HG03439 (cell line): ENCODE measurements at regions not wholly inside any gene's neighbourhood (a gene's known extent, or its start where the extent isn't known, plus 50 kb on each side); places are given as distances from the start of the nearest gene placed in this dataset.

Experiments
- ATAC-seq: cut with Tn5 transposase; IDR thresholded peaks from one replicate; pipeline ENCODE4 v1.9.1; 2021; ENCODE audit warnings: mild to moderate bottlenecking, moderate library complexity; ENCODE audit not compliant: unreplicated experiment

DNA sequence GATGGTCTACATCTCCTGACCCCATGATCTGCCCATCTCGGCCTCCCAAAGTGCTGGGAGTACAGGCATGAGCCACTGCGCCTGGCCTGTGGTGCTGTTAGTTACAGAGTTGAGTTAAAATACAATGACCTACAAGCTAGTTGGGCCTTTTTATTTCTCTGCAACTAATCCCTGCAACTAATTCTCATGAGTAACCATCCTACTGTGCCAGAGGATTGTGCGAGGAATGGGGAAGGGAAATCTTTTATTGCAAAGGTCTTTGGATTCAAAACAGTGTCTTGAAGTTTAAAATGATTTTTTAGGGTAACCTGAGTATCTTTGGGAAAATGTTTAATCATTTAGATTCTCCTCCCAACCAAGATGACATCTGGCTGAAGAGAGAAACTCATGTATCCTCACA lies 88.8 kb upstream of the RMDN2 start:
- no peak for ATAC-seq

DNA sequence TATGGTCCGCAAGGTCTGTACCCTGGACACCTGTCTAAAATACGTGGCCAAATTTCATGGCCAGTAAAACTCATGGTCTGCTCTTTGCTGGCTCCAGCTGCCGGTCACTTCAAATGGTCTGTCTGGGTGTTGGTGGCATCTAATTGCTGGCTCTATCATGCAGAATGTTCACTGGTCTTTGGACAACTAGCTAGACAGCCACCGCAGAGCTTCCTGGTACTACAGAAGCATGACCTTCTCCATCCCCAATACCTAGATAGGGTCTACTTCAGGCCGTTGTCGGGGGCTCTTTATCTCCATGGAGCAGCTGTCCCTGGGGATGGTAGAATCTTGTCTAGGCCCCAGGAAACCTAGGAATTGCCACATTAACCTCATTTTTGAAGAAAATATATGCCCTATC lies 88.4 kb upstream of the RMDN2 start:
- ATAC-seq, result no peak

DNA sequence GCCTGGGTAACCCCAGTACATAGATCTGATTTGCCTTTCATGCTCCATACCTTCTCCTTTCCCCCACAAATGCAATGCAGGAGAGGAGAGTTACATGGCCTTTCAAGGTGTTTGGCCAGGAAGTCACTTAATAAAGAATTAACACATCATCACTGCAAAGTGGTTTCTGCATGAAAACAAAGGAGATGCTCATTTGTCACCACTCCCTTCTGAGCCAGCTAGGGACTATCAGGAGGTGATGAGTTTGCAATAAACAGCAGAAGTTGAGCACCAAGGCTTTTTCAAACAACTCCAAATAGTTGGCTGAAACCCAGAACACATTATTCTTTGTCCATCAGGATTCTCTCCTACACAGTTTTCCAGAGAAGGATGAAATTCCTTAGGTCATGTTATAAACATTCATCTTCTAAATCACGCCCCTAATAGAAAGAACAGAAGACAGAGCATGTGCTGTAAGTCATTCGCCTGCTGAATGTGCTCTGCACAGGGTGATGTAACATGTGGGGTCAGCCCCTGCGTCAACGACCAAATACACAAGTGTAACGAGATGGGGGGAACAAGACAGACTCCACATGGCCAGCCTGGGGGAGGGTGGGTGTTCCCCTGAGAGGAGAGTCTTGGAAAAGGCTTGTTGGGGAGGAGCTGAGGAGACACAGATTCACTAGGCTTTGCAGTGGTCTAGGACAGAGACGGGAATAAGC lies 87.3 kb upstream of the RMDN2 start:
- ATAC-seq, result no peak

DNA sequence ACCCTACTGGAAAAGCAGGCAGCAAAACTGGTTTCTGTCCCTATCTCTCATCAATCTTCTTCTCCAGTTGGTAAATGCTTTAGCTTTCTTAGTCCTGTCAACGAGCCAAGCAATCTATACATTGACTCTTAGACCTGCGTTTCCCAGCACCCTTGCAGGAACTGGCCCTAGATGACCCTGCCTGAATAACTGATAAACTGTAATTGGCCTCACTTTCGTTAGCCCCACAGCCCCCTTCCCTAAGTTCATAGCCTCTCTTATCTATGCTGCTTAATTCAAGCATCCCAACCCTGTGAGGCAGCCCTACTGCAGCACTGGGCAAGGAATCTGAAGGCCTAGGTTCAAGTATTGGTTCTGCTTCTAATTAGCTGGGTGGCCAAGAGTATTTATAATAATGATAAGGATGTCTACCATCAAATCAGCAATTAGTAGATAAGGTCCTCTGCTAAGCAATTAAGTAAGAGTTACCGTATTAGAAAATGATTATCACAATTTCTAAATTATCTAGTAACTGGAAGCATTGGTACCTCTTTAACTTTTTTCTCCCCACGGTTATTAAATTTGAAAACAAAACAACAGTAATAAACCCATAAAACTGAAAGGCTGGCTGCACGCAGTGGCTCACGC lies 86.4 kb upstream of the RMDN2 start:
- no peak for ATAC-seq

DNA sequence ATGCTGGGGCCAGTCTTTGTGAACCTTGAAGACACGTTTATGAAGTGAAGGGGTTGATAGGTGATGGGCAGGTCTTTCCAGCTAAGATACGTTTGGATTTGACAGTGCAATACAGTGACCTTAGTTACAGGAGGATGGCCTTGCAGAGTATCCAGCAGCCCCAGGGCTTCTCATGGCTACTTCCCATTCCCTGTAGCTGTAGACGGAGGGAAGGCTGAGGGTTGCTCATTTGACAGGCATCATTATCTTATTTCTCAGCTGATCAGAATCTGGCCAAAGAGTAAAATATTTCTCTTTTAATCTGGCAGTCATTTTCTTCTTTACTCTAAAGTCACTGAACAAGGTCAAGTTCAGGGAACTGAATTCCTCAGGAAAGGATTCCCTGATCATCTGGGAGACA lies 85.1 kb upstream of the RMDN2 start:
- ATAC-seq, result no peak

DNA sequence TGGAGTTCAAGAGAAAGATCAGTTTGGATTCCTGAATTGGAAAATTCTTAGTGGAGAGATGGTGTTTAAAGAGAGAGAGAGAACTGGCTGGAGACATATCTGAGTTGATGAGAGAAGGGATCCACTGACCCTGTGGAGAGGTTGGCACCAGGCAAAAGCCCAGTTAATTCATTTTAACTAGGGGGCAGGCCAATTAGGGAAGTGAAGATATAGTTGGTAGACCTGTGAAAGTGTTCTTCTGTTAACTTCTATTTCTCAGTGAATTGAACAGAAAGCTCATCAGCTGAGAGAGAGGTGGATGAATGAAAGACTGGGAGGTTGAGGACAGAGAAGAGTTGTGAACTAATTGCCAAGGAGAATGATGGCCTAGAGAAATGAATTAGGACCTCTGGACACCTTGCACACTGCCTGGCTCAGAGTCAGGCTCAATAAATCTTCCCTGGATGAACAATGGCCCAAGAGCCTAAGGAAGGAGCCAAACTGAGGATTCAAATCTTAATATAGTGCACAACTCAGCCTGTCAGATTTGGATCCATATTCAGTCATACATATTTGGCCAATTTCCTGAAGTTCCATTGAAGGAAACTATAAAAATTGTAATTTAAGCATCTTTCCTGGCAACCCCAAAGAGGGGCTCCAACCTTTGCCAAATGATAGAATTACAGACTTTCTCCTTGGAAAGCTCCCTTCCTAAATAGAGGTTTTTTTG lies 82.2 kb upstream of the RMDN2 start:
- no peak for ATAC-seq

DNA sequence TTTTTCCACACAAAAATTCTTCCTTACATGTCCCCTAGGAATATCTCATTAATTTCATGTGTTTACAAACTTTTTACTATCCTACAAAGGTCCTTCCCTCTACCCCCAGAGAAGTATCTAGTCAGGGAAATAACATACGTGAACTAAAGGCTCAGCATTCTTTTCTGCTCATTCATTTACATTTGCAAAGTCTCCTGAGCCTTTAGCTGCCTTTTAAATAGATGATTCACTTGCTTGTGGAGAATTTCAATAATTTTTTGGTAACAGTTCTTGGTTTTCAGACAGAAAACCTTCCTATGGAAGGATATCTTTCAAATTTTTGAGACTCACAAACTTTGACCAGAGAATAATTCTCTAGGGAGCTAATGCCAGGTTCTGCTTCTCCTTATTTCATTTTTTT lies 81.5 kb upstream of the RMDN2 start:
- no peak for ATAC-seq

DNA sequence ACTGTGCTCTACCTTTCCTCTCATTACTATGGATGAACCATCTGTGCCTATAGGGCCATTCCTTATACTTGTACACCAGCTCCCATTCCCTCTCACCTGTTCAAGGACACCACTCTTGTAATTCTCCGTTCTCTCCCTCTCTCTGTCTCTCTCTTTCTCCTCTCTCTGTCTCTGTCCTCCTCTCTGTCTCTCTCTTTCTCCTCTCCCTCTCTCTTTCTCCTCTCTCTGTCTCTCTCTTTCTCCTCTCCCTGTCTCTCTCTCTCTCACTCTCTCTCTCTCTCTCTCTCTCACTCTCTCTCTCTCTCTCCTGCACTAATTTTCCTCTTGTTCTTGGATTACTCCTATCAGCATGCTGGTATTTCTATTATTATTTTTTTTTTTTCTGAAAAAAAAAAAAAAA lies 78.9 kb upstream of the RMDN2 start:
- ATAC-seq, result no peak

DNA sequence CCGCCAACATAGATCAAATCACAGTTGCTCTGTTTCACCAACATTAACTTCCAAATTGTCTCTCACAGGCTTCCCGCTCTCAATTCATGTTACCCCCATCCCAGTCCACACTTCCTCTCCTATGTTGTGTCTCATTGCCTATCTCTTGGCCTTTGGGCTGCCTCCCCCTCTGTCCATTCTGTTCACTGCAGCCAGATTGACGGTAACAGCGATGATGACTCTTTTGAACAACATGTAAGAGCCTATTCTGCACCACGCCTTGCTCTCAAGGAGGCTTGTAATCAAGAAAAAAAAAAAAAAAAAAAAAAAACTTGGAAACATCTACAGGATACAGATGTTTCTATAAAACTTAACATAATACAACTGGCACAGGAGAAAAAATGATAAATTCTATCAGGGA lies 77.3 kb upstream of the RMDN2 start:
- ATAC-seq, result no peak

DNA sequence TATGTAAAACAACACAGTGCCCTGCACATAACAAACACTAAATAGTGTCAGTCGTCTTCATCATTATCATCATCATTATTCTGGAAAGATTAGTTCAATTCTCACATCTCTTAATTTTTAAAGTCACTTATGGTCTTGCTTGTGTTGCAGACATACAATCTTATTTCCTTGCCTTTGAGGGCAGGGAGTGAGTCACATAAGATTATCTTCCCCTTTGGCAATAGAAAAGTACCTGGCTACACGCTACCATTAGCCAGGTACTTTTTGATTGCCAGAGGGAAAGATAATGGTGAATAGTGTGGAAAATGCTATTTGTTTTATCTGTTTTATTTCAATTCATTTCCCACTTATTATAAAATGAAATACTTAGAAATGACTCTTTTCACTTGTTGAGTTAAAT lies 76.6 kb upstream of the RMDN2 start:
- ATAC-seq, result no peak

DNA sequence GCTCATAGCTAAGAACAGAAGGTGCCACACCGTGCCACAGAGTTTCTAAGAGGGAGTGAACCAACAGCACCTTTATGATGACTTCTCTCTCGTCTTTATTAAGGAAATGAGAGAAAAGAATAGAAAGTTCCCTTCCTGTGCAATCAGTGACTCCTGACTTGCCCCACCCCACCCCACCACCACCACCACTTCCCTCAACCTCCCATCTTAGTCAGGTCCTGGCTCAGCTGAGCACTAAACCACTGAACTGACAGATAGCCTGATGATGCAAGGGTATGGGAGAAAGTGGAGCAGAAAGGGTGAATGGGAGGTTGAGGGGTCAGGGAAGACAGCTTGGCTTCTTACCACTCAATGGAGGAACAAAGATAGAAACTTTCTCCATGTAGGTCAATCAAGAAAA lies 75.2 kb upstream of the RMDN2 start:
- ATAC-seq, result no peak

DNA sequence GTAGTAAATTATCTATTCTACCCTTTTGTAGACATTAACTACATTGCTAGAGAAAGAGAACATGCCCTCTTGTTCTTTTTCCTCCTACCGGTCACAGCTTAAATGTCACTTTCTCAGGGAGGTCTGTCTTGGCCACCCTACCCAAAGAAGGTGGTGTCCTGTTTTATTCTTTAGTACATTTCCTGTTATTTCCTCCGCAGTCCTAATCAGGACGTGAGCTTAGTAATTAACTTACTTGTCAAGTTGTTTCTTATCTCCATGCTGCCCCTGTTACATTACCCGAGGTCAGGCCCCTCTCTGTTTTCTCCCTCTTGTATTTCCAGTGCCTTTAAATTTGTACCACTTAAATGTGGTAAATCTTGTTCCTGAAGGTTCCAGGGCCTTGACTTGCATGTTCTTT lies 73.7 kb upstream of the RMDN2 start:
- no peak for ATAC-seq

DNA sequence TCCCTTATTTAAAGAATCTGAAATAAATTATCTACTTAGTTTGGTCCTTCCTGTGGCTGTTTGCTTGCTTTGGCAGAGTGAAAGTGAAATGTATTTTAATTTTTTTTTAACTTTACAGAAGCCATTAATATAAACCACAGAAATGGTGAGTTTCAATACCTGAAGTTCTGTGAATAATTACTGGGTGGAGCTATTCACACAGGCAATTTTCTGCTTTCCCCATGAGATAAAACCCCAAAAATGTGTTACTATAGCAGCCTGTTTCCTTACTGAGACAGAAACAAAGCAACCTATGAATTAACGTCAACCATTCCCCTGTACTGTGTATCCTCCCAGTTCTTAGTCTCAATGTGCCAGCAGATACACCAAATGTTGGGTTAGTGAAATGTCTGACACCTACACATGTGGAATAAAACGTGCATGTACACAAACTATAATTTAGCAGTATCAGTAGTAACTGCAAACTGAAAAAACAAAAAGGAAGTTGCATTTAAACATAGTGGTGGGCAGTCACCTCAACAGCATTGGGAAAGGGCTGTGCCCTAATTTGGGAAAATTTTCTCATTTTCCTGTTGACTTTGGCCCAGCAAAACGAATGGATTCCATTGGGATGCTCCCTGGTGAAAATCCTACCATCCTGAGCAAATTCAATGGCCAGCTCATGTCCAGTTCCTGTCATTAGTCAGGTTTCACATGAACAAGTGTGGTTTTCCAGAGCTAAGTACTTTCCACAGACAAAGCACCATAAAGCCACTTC lies 73.1 kb upstream of the RMDN2 start:
- ATAC-seq, result no peak

DNA sequence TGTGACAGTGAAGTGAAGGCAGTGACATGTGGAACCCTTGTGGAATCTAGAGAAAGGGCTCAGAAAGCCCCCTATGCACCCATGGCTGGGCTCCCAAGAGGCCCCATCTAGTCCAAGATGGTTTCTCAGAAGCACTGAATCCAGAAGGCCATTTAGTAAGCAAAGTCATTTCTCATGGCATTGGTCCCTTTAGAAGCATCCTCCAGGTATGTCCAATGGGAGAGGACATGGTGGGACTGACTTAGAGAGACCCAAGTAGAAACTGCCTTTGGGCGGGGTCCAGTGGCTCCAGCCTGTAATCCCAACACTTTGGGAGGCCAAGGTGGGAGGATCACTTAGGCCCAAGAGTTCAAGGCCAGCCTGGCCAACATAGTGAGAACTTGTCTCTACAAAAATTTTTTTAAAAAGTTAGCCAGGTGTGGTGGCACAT lies 72.5 kb upstream of the RMDN2 start:
- ATAC-seq, result no peak

DNA sequence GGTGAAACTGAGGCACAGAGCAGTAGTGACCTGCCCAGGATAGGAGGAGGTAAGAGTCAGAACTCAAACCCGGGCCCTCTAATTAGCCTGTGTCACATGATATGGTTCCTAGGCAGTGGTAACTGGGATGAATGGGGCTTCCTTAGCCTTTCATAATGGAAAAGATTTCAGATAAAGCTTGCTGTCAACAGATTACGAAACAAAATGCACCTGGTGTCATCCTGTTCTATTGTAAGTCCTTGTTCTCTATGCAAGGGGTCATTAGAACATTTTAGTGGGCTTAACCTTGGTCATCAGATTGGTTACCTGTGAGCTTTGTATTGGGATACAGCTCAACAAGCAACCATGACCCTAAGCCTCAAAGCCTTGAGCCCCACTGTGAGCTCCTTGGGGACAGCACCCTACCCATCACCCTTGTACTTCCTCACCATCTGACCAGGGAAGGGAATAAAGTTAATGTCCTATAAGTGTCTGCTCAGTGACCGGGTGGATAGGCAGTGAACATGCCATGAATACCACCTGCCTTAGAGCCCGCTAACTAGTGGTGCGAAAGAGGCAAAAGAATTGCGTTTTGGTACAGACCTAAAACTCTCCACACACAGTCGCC lies 70.3 kb upstream of the RMDN2 start:
- ATAC-seq, result no peak

DNA sequence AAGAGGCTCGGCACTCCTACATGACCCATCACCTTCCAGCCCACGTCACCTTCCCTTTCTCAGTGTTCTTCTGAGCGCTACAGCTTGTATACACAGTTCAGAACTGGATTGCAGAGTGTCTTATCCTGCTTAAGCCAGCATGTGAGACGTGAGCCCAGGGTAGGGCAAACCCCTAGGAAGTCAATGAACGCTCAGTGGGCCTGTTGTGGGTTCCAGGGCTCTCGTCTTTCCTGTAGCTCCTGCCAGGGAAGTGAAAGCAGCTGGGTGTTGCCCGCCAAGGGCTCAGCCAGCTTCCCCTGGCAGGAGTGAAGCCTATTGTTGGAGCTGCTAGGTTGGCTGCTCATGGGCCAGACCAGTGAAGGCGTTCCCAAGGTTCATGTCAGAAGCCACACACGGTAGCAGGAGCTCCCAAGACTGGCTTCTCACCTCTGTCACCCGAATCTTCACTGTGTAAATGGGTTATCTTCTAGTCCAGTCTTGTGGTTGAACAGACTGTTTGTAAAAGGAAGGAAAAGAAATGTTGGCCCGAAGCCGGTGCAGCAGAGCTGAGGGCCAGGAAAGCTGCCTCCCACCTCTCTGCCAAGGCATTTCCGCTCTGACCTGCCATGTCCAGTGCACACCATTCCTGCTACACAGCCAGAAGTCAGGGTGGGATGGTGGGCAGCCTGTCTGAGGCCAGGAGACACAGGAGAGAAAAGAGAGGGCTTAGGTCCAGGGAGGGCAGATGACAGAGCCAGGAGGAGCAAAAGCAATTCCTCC lies 69.6 kb upstream of the RMDN2 start:
- no peak for ATAC-seq

DNA sequence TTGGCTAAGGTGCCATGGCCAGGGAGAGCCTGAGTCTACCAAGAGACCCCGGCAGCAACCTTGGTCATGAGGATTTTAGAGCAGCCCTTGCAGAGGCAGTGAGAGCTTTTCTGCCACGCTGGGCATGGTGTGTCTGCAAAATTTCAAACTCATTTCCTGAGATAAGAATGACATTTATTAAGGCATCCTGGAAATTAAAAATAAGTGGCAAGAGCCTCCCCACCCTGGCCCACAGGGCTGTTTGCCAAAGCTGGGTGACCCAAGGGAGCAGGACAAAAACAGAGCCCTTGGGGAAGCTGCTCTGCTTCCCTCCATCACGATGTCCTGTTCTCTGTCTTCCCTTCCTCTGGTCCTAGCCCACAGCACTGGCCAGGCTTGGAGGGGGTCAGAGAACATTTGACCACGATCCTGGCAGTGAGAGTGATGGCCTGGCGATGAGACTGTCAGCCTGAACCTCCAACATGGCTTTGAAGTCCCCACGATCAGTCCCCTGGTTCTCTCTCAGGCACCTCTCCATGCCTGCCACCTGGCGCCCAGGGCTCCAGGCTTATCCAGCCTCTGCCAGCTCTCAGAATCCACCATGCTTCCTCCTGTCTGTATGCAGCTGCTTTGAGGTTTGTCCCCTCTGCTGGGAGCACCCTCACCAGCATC lies 68.9 kb upstream of the RMDN2 start:
- ATAC-seq, result no peak

DNA sequence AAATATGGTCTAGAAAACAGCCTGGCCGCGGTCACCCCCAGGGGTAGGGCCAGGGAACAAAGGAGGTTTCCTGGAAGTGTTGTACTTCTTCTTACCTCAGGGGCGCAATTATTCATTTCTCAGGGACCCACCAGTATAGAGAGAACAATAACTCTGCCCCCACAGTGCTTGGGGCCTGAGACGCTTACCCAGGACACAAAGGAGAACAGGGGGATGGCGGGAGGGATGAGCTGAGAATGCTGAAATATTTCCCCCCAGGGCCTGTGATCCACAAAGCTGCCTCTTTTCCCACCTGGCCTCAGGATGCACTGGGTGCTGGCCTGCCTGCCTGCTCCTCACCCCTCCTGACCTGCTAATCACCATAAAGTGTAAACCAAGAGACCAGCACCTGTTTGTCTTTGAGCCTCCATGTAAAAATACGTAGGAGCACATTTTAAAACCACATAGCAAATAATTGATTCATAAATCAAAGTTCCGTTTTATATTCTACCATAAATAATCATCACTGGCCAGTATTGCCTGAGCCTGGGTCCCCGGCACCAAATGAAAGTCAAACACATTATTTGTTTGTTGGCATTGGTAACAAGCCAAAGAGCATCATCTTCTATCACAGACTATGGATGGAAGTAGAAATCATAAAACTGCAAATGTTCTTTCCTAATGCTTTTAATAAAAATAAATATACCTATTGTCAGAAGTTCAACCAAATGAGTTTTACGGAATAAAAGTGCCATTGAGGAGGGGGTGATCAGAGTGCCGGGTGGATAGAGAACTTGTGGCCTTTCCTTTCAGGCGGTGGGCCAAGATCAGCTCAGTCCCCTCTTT lies 67.3 kb upstream of the RMDN2 start:
- ATAC-seq, result no peak

DNA sequence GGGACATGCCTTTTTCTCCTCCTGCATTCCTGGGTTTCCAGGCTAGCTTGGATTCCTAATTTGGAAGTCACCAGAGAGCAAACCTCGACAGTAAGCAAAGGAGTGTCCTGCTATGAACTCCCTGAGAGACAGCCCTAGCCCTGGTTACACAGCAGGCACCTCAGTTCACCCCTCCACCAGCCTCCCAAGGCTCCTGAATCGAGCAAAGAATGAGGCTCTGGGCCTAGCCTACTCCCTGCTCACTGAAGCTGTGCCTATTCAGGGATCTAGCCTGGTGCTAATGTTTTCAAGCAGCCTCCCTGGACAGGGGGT lies 66.7 kb upstream of the RMDN2 start:
- no peak for ATAC-seq
